GM18861 (cell line): ENCODE measurements at regions not wholly inside any gene's neighbourhood (a gene's known extent, or its start where the extent isn't known, plus 50 kb on each side); places are given as distances from the start of the nearest gene placed in this dataset.

Experiments used
- ATAC-seq: cut with Tn5 transposase; IDR thresholded peaks from one replicate; pipeline ENCODE4 v1.9.1; 2021; ENCODE audit not compliant: unreplicated experiment

DNA sequence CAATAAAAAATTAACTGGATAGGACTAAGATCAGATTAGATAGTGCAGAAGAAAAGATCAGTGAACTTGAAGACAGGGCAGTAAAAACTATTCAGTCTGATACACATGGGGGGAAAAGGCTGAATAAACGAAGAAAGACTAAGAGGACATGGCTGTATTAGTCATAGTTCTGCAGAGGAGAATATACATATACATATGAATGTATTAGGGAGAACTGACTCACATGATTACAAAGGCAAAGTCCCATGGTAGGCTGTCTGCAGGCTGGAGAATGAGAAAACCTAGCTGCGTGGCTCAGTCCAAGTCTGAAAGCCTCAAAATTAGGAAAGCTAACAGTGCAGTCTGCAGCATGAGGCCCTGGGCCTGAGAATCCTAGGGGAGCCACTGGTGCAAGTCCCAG, 98.2 kb upstream of the GNAO1 start:
- ATAC-seq = no peak

DNA sequence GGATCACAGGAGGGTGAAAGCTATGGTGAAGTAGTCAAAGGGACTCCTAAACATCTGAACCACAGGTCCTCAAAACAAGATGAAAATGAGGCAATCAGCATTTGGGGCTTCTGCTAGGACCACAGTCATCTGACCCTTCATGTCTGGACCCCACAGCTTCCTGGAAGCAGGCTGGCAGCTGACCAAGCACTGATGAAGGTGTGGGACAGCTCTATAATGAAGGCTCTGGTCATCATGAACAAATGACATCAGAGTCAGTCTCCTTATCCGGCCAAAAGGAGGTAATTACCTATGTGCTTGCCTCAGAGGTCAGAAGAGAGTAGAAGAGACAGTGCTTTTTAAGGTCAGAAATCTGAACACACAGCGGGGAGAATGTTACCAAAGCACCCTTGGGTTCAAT, 101.2 kb upstream of the GNAO1 start:
- no peak for ATAC-seq

DNA sequence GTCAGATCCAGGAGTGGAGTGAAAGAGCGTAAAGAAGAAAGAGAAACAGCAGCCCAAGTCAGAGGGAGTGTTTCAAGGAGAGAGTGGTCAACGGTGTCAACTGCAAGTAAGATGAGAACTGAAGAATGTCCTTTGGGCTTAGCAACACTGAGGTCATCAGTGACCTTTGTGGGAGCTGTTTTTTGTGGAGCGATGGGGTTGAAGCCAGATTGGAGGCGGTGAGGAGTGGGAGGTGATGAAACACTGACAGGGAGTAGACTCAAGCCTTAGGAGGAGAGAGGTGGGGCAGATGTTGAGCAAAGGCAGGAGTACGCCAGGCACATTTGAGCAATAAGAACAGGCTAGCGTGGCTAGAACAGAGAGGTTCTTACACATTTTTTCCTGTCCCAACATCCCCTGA, 103.7 kb upstream of the GNAO1 start:
- ATAC-seq = no peak

DNA sequence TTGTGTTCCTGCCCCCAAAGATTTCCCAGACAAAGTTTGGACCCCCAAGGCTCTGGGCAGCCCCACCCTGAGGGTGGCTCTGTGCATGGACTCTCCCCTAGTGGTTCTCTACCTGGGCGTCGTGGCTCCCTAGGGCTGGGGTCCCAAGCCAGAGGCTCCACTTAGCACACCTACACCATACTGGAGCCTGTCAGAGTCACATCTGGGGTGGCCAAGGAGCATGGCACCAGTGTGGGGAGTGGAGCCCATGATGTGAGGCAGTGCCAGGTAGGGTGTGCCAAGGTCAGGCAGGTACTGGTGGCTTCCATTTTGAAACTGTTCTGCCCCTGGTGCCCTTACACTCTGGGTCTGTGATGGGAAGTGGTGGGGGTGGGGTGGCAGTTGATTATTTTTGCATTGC, 109.9 kb upstream of the GNAO1 start:
- ATAC-seq = no peak

DNA sequence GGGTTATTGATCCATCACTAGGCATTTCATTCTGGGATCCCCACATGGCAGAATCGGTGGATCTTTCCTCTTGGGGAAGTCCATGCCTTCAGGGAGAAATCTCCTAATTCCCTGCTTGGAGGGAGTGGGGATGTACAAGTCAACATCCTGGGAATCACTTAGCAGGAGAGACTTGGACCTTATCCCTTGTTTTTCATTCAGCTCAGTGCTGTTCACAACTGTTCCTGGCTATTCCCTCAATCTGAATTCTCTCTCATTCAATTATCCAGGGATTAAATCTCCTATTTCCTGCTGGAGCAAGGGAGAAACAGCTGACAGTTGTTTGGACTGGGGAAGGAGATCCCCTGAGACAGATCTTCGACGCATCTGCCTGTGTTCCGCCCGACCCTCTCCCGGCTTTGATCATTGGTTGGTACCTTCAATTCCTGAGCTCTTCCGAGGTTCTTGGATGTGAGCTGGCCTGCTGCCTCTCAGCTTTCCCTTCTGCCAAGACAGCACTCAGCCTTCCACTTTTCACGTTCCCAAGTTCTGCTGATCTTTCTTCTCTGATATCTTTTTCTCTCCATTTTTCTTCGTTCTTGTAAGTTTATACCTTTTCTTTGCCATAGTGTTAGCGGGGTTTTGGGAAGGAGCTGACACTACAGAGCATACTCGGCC, 115.4 kb upstream of the GNAO1 start:
- ATAC-seq = no peak

DNA sequence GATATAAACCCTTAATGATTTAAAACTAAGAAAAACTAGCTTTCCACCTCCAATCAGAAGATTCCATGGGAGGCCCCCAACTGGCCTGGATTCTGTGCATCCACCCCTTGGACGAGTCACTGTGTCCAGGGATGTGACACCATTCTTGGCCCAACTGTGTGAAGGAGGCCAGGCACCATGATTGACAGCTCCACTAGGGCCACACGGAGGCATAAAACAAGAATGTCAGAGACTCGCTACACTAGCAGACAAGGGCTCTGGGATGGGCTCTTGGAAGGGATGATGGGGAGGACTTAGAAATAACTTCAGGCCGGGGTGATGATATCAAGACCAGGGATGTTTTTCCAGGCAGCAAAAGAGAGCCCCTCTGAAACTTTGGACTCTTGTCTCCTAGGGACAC, 117.8 kb upstream of the GNAO1 start:
- ATAC-seq = no peak

DNA sequence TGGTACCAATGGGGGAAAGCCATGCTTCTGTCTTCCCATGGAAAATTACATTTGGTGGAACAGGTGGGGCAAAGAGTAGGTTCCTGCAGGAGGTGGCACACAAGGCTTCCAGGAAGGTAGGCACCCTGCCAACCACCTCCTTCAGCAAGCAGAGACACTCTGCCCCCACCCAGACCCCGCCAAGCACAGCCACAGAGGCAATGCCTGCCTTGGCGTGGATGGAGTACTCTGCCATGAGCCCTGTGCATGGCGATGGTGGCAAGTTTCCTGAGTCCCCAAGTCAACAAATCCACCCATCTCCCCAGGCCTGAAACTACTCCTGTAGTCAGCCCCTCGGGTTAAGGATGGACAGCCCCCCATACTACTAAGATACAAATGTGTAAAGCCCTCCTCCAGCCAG, 119.2 kb upstream of the GNAO1 start:
- ATAC-seq = no peak

DNA sequence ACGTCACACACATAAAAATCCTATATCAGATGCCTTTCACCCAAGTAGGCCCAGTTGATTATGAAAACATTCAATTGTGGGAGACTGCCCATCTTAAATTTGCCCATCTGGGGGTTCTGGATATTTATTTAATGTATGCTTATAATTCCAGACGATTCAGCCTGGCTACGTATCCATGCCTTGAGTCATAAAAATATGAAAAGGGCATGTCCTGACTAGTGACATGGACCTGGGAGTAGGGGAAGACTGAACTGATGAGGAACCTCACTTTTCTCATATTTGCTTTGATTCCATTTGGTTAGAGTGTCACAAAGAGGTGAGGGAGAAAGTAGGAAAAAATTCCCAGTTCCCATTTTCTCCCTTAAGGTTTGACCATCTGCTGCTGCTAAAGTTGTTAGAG, 122.5 kb upstream of the GNAO1 start:
- ATAC-seq = no peak

DNA sequence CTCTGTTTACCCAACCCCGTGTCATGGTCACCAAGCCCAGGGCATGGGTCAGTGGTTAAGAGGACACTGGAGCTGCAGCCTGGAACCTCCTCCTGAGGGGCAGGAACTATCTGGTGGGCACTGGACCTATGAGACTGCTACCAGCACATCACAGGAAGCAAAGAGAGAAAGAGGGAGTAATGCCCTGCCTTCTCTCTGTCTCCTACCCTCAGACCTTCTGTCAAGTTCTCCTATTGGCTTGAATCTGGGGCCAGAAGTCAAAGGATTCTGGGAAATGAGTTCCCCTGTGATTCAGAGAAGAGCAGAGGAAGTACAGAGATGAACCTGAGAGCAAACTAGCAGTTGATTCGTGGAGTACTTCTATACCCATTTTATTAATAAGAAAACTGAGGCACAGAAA, 123.0 kb upstream of the GNAO1 start:
- ATAC-seq = no peak

DNA sequence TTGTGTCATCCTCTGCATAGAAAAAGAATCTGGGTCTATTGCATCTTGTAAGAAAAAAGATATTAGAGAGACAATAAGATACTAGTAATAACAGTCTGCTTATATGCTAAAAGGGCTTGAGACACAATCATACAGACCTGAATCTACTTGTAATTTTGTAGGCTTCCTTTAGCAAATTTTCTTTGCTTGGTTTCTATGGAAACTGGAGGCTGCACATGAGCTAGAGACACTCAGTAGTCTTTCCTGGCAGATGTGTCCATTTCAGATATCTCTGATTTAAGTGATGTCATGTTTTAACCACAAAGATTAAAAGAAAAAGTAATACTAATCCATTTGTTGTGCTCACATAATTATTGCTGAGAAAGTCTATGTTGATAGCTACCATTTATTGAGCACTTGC, 123.9 kb upstream of the GNAO1 start:
- ATAC-seq = no peak

DNA sequence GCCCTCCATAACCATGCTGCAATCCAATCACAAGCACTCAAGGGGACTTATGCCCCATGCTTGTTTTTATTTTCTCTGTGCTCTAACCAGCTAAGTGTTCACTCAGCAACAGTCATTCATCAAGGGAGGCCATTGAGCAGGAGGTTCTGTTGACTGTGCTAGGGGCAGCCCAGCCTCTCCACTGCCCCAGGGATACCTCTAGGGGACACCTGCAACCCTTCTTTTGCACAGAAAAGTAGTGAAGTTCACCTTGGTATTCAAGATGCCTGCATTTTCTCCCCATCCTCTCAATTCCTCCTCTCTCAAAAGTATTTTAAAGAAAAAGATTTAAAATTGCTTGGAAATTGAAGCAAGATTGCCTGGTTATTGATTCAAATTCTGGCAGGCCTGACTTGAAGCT, 124.7 kb upstream of the GNAO1 start:
- no peak for ATAC-seq

DNA sequence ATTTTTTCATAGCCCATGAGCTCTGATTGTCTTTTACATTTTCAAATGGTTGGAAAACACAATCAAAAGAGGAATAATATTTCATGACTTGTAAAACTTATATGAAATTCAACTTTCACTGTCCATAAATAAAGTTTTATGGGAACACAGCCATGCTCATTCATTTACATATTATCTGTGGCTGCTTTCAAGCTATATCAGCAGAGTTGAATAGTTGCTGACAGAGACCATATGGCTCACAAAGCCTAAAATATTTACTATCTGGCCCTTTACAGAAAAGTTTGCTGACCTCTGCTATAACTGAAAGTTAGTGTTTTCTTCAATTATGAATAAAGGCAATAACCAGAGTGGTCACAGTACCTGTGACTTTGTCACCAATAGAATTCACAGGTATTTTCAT, 128.2 kb upstream of the GNAO1 start:
- no peak for ATAC-seq

DNA sequence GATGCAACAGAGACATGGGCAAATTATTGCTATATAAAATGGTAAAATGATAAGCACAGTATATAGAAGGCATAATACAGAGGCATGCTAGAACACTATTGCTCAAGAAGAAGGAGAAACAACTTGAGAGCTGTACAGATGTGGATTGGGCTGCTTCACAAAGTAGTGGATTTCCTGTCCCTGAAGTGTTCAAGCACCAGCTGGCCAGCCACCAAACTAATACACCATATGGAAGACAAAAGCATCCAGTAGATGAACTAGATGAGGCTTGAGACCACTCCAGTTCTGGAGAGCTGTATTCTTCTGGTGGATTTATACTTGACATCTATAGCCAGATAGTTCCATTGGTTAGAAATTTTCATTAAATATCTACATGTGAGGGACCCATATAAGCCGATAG, 134.1 kb upstream of the GNAO1 start:
- ATAC-seq = no peak

DNA sequence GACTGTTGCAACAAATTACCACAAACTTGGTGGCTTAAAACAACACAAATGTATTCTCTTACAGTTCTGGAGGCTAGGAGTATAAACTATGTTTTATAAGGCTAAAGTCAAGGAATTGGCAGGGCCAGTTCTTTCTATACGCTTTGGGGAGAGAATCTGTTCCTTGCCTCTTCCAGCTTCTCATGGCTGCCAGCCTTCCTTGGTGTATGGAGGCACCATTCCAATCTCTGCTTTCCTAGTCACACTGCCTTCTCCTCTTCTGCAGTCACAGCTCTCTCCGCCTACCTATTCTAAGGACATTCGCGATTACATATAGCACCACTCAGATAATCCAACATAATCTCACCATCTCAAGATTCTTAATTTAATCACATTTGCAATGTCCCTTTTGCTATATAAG, 140.4 kb upstream of the GNAO1 start:
- no peak for ATAC-seq

DNA sequence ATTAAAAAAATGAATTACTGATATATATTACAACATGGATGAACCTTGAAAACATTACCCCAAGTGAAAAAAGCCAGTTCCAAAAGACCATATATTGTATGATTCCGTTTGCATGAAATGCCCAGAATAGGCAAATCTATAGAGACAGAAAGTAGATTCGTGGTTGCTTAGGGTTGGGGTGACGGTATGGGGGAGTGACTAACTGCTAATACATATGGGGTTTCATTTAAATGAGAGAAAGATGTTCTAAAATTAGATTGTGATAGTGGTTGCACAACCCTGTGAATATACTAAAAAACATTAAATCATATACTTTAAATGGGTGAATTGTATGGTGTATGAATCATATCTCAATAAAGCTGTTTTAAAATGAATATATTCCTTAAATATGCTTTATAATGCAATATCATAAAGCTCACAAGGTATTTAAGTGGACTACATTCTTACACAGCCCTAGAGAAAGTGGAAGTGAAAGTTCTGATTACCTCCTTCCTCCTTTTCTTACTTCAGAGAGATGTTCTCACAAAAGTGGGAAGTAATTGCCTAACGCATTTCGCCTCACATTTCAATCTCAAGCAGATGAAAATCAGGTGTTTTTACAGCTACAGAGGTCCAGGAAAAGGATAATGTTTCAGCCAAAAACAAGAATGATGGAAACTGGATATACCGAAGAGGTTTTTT, 142.7 kb upstream of the GNAO1 start:
- ATAC-seq = peak; percentile 92

DNA sequence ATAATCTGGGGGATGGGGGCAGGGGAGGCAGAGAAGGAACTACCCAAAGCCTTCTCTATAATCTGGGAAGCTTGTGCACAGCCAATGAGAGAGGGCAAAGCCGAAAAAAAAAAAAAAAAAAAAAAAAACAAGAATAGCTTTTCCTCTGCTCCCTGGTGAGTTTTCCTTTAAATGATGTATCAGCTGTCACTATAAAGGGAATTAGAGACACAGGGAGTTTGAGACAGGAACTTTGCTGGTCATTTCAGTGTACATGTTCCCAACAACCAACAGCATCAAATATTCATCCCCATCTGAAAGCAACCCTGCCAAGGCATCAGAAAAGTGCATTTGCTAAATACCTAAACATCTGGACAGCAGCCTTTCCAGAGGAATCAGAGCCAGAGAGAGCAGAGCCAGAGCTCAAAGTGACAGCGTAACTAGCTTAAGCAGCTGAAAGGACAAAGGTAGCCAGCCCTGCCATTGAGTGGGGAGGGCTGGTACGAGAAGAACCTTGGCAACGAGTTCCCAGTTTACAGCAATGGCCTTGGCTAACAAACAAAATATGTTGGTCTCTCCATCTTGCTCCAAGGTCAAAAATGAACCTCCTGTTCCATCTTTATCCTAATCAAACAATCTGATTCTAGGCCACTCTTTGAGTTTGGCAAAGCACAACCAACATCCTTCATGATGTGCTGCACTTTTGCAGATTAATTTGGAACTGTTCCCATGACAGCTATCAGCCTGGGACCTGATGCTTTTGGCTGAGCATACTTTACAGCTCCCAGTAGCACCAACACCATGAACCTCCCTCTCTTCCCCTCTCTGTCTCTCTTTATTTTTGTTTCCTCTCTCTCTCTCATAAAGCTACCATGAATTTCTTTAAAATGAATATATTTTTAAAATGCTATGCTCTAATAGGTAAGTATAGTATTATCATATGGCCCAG, 143.7 kb upstream of the GNAO1 start:
- ATAC-seq = no peak

DNA sequence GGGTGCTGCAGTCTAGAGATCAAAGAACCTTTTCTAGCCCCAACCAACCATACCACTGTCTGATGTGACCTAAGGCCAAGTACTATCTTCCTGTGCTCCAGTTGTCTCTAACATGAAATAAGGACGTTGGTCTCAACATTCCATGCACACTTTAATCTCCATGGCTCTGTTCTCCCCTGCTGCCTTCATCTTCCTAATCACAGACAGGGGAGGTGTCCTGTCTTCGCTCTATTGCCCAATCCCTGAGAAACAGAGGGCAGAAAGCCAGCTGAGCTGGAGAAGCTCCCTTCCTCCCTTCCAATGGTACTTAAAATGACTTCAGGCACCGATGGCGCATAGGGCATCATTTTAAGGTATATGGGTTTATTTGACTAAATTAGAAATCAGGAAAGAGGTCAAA, 148.9 kb upstream of the GNAO1 start:
- no peak for ATAC-seq

DNA sequence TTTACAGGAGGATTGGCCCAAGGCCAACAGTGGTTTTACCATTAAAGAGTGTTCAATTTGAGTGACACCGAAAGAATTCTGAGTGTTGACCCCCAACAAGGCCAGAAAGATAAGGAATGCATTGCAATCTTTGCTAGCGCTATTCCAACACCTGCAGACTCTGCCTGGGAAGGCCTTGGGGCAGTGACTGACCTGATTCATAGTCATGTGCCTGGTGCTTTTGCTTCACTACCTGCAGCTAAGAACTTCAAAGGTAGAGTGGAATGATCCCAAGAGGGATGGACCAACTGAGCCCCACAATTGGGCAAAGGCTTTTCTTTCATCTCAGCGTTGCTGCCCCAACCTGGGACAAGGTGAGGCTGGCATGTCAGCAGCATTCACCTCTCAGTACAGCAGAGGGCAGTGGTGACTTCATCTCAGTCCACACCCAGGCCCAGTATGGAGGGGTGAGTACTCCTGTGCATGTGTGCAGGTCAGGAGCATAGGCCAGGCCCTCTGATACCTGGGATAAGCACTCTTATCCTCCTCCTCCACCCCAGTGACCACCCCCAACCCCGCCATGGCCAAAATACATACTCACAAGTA, 149.6 kb upstream of the GNAO1 start:
- no peak for ATAC-seq

DNA sequence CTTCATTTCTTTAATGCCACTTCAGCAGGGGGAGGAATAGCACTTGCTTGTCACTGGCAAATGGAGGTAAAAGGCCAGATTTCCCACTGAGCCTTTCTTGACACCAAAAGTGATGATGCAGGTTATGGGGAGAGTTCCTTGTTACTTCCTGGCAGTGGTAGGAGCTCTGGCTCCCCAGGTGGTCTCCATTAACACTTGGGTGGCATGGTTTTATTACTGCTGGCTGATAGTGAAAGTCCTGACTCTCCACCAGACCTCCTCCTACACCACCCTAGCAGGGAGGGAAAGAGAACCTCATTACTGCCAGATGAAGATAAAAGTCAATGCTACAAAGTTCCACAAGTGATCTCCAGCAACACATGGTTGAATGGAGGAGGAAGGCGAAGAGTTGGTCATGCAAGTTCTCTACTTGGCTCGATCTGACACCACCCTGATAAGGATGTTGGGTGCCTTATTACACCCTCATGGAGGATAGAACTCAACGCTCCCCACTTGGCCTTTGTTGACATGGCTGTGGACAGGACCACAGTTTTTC, 152.7 kb upstream of the GNAO1 start:
- ATAC-seq = no peak

DNA sequence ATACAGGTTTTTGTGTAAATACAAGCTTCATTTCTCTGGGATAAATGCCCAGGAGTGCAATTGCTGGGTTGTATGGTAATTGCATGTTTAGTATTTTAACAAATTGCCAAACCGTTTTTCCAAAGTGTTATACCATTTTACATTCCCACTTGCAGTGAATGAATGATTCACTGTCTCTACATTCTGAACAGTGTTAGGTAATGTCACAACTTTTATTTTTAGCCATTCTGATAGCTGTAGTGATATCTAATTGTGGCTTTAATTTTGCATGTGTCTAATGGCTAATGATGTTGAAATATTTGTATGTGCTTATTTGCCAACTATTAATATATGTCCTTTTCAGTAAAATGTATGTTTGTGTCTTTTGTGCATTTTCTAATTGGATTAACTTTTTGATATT, 156.9 kb upstream of the CES5A start:
- ATAC-seq = no peak

DNA sequence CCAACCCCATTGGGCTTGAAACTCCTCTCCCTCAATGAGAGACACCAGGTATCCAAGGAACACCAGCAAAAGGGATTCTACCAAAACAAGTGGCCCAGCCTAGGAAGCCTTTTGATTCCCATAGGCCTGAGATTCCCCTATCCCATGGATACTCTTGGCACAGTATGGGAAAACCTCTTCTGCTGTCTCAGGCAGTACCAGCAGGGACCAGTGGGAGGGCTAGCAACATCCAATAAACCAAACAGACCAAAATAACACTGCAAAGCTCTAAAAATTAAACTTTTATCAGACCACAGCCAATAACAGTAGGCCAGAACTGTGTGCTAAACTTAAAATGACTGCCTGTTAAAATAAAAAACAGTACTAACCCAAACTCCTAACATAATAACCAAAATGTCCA, 153.9 kb upstream of the CES5A start:
- ATAC-seq = no peak
